LNCaP clone FGC (cell line): ENCODE measurements at regions not wholly inside any gene's neighbourhood (a gene's known extent, or its start where the extent isn't known, plus 50 kb on each side); places are given as distances from the start of the nearest gene placed in this dataset.
"Not testable (repeated sequence)": the region's sequence is repeated elsewhere in the genome, so short reads cannot be mapped to it uniquely, and the experiment has no call there.

ENCODE experiments used
- DNase-seq: peaks from one replicate; pipeline ENCODE4 v3.0.0-alpha.2; 2011; ENCODE audit warnings: low read depth
- H3K4me3 ChIP-seq: 2 replicates; pipeline ENCODE4 v1.5.1; 2011; ENCODE audit warnings: mild to moderate bottlenecking, low read depth, low read length, control low read depth
- CTCF ChIP-seq: IDR thresholded peaks from 2 replicates; pipeline ENCODE4 v1.5.1; 2012; ENCODE audit warnings: mild to moderate bottlenecking; ENCODE audit not compliant: control insufficient read depth, insufficient read depth; ENCODE audit errors: extremely low read depth

GRCh38 chr16:63157818-63158217, 1121.6 kb upstream of the CDH8 start:
- H3K4me3 ChIP-seq = no peak overlapping the region
- no peak for DNase-seq
- no peak for TF ChIP-seq CTCF

- no peak for TF ChIP-seq CTCF
- DNase-seq = no peak
- H3K4me3 ChIP-seq = no peak overlapping the region
Measured at GRCh38 chr16:63146251-63146650, 1110.0 kb upstream of the CDH8 start.

GRCh38 chr16:63145411-63145810, 1109.2 kb upstream of the CDH8 start:
- TF ChIP-seq CTCF = no peak
- DNase-seq = no peak
- no peak overlapping the region for H3K4me3 ChIP-seq

- DNase-seq = no peak
- TF ChIP-seq CTCF = no peak
Measured at GRCh38 chr16:63135069-63135468, 1098.8 kb upstream of the CDH8 start.

GRCh38 chr16:63131503-63131902, 1095.3 kb upstream of the CDH8 start:
- no peak overlapping the region for H3K4me3 ChIP-seq
- no peak for TF ChIP-seq CTCF
- no peak for DNase-seq

More at GRCh38 chr16:63135069-63135468, 1098.8 kb upstream of the CDH8 start:
- H3K4me3 ChIP-seq = no peak overlapping the region

- no peak overlapping the region for H3K4me3 ChIP-seq
- no peak for DNase-seq
- TF ChIP-seq CTCF = no peak
Measured at GRCh38 chr16:63130942-63131341, 1094.7 kb upstream of the CDH8 start.

GRCh38 chr16:63129411-63130125, 1093.3 kb upstream of the CDH8 start:
- no peak for TF ChIP-seq CTCF
- H3K4me3 ChIP-seq = no peak overlapping the region
- DNase-seq = no peak

GRCh38 chr16:63119905-63120304, 1083.7 kb upstream of the CDH8 start:
- not testable (repeated sequence) for H3K4me3 ChIP-seq, DNase-seq
